GM10266 (cell line): ENCODE measurements at regions not wholly inside any gene's neighbourhood (a gene's known extent, or its start where the extent isn't known, plus 50 kb on each side); places are given as distances from the start of the nearest gene placed in this dataset.

ENCODE experiments used
- DNase-seq: peaks from one replicate; pipeline ENCODE4 v3.0.0; 2012; ENCODE audit errors: extremely low spot score
- TF ChIP-seq, protein P1 (sequence below): IDR thresholded peaks from 2 replicates; pipeline ENCODE4 v1.5.1; 2012; ENCODE audit warnings: mild to moderate bottlenecking, low read depth; ENCODE audit not compliant: control insufficient read depth, insufficient read depth; ENCODE audit errors: missing control alignments

DNA sequence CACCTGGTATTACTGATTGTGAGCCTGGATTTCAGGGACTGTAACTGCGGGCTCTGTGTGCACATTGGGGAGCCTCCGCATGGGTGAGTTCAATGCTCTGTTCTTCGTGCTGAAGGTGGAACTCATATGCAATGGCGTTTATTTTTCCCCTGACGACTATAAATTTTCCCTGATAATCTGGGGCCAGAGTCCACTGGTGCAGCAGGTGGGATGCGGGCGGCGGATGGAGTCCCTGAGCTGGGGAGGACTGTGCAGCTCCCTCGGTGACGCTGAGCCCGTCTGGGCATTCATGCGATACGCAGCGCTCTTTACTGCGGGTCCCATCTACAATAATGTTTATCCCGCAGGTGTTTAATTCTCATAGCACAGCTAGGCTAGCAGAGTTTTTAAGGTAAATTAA lies 181.6 kb upstream of the ALKAL2 start:
- TF ChIP-seq, protein P1, sequence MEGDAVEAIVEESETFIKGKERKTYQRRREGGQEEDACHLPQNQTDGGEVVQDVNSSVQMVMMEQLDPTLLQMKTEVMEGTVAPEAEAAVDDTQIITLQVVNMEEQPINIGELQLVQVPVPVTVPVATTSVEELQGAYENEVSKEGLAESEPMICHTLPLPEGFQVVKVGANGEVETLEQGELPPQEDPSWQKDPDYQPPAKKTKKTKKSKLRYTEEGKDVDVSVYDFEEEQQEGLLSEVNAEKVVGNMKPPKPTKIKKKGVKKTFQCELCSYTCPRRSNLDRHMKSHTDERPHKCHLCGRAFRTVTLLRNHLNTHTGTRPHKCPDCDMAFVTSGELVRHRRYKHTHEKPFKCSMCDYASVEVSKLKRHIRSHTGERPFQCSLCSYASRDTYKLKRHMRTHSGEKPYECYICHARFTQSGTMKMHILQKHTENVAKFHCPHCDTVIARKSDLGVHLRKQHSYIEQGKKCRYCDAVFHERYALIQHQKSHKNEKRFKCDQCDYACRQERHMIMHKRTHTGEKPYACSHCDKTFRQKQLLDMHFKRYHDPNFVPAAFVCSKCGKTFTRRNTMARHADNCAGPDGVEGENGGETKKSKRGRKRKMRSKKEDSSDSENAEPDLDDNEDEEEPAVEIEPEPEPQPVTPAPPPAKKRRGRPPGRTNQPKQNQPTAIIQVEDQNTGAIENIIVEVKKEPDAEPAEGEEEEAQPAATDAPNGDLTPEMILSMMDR: no peak
- DNase-seq: no peak

DNA sequence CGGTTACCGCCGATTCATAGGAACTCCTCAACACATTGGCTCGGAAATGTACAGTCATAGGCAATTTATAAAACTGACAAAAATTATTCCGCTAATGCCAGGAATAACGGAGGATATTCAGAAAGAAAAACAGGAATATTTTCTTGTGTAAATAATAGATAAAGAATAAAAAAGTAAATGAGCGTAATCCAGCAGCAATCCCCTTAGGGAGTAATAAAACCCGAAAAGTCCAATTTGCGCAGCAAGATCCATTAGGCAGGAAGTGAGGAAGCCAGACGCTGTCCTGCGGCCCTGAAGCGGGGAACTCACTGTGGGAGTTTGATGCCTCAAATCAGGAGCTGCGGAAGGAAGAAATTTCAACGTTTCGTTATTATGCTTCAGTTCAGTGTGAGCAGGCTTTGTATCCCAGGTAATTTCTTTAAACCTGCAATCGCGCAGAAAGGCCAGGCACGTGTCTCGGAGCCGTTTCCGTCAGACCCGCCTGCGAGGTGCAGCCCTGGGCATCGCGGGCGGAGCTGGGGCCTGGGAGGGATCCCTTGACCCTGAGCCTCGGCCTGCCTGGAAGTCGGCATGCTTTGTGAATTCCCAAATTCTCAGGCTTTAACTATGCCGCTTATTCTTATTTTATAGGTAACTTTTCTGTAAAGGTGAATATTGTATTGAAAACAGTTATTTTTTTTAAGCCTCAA lies 180.9 kb upstream of the ALKAL2 start:
- TF ChIP-seq, protein P1: no peak
- no peak for DNase-seq

DNA sequence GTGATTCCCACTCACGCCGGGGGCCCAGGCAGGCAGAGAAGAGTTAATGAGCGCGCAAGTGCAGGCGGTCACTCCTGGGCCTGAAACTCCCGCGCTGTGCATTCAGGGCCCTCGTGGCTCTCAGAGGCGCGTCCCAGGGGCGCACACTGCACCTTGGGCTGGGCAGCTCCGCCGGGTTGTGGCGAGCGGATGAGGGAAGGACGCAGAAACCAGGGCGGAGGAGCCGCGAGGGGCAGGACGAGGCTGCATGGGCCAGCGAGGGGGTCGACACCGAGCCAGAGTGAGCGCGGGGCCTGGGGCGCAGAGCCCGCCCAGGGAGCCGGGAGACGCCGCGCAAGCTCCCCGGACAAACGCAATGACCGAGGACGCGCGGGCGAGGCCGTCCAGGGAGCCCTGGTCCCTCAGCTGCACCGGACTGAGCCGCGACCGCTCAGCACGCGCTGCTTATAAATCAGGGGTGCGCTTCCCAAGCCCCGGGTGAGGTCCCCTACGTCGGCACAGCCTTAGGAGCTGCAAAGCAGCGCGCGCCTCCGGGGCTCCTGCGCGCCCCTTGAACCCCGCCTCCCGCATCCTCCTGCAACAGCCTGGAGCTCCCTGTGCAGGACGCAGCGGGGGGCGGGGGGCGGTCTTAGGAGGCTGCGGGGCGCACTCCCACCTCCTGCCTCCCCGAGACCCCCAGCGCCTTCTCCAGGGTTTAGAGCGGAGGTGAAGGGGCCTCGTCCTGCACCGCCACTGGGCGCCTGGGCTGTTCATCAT lies 180.2 kb upstream of the ALKAL2 start:
- DNase-seq: no peak

DNA sequence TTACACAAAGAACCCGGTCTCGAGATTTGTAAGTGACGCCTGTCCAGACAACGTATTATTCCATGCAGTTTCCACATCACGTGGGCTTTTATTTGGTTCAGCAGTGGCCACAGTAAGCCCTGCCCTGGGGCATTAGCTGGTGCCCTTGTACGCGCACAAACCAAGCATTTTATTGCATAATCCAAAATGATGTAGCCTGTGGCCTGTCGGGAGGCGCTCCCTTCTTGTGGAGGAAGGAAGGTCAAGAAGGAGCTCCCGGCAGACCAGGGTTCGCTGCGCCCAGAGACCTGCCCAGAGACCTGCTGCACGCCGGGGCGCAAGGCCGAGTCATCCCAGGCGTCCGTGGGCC lies 179.6 kb upstream of the ALKAL2 start:
- TF ChIP-seq, protein P1: no peak
- no peak for DNase-seq

More for the DNA sequence above, 180.2 kb upstream of the ALKAL2 start:
- TF ChIP-seq, protein P1: no peak

DNA sequence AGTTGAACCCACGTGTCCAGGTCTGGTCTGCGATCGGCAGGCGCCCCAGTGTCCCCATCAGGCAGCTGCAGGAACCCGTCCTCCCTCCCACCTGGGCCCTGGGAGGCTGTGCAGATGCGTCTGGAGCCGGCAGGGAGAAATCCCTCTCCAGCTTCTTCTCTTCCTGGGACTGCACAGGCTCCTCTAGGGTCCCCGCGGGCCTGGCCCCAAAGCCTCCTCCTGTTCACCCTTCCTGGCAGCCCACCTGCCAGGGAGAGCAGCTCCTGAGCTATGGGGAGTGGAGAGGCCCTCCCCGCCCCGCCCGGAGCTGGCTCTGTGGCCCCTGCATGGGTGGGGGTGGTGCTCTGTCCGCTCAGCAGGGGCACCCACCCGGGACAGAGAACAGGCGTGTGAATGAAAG lies 179.2 kb upstream of the ALKAL2 start:
- TF ChIP-seq, protein P1: no peak
- DNase-seq: no peak

DNA sequence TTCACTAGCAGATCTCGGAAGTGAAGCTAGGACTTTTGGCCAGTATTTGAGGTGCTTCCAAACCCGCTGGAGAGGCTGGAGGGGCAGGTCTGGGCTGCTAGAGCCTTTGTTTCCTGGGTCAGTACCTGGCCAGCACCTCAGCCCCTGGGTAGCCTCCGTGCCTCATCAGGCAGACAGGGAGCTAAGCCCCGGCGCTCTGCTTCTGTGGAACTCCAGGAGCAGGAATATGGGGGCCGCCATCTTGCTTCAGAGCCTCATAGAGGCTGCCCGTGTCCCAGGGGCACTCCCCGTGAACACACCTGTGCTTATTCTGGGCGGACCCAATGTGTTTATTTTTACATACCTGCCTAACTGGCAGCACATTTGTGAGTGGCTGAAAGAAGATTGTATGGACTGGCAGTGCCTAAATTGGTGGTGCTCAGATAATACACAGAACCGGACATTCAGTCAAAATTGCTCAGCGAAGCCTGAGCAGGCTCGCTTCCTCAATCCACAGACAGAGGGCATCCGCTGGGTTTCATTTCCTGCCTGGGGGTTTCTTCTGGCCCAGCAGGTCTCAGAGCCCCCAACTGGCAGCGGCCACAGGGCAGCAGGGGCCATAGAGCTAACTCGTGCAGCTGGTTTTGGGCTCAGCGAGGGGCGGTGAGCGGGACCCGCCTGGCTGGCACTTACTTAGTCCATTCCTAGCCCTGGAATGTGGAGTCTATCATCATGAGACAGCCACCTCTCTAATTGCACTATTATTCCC lies 176.8 kb upstream of the ALKAL2 start:
- DNase-seq: no peak
- TF ChIP-seq, protein P1: no peak
